Heart left ventricle (tissue), 4 donors: ENCODE measurements at regions not wholly inside any gene's neighbourhood (a gene's known extent, or its start where the extent isn't known, plus 50 kb on each side); places are given as distances from the start of the nearest gene placed in this dataset.

Experiments used
- microRNA-seq, 4 donors: library from miRNA; unstranded; fragments of <30 nt; microRNA quantifications; one replicate each; pipeline versions ENCODE4 to v1.2.0, GENCODE V29; 2017 to 2020
- donor health status: DM: no; HTN: yes; CAD: no.
- donor health status: DM: yes; HTN: yes; CAD: no.

Small RNA genes in the stretch of these regions (microRNA-seq; reads per million reads assigned to microRNA genes)
- 0 reads per million in 4 donors for gene MIR4436B2
